Smooth muscle cell (in vitro differentiated cells): ENCODE measurements at regions not wholly inside any gene's neighbourhood (a gene's known extent, or its start where the extent isn't known, plus 50 kb on each side); places are given as distances from the start of the nearest gene placed in this dataset.

ENCODE experiments used
- DNase-seq: peaks from one replicate; lab custom pipeline; 2025; ENCODE audit not compliant: unreplicated experiment; lab: John Stamatoyannopoulos, UW
- H2AFZ ChIP-seq: fragments of 200-600 bp; sonication (generic); 2 replicates; pipeline ENCODE4 v1.6.0; 2016; ENCODE audit warnings: antibody characterized with exemption, low read depth, mild to moderate bottlenecking
- H3F3A ChIP-seq: fragments of 200-600 bp; sonication (generic); 2 replicates; pipeline ENCODE4 v1.6.0; 2017; ENCODE audit warnings: antibody characterized with exemption, low read depth
- H3K27ac ChIP-seq: fragments of 200-600 bp; sonication (generic); 2 replicates; pipeline ENCODE4 v1.5.1; 2016; ENCODE audit warnings: low read depth, mild to moderate bottlenecking
- H3K27me3 ChIP-seq: fragments of 200-600 bp; sonication (generic); 2 replicates; pipeline ENCODE4 v1.6.1; 2016; ENCODE audit warnings: low read depth, mild to moderate bottlenecking
- H3K36me3 ChIP-seq: fragments of 200-600 bp; sonication (generic); 2 replicates; pipeline ENCODE4 v1.5.1; 2016; ENCODE audit warnings: low read depth
- H3K4me1 ChIP-seq: fragments of 200-600 bp; sonication (generic); 2 replicates; pipeline ENCODE4 v1.5.1; 2016; ENCODE audit warnings: low read depth
- H3K4me2 ChIP-seq: fragments of 200-600 bp; sonication (generic); 2 replicates; pipeline ENCODE4 v1.6.0; 2016; ENCODE audit warnings: mild to moderate bottlenecking
- H3K4me3 ChIP-seq: fragments of 200-600 bp; sonication (generic); 2 replicates; pipeline ENCODE4 v1.5.1; 2016; ENCODE audit warnings: mild to moderate bottlenecking
- H3K79me2 ChIP-seq: fragments of 200-600 bp; sonication (generic); 2 replicates; pipeline ENCODE4 v1.6.0; 2016; ENCODE audit warnings: low read depth, mild to moderate bottlenecking
- H3K9ac ChIP-seq: fragments of 200-600 bp; sonication (generic); 2 replicates; pipeline ENCODE4 v1.6.0; 2016; ENCODE audit warnings: low read depth
- H3K9me3 ChIP-seq: fragments of 200-600 bp; sonication (generic); replicated peaks from 2 replicates; pipeline ENCODE4 v1.5.1; 2016; ENCODE audit warnings: low read depth
- H4K20me1 ChIP-seq: fragments of 200-600 bp; sonication (generic); 2 replicates; pipeline ENCODE4 v1.6.0; 2016; ENCODE audit warnings: low read depth
- WGBS: methylation state at CpG from one replicate; pipeline ENCODE4 v1.1.7; 2016; ENCODE audit warnings: low lambda C conversion rate; 5-methylcytosine and 5-hydroxymethylcytosine counted together
- TF ChIP-seq, protein P1 (sequence below): fragments of 200-600 bp; sonication (generic); IDR thresholded peaks from 2 replicates; pipeline ENCODE4 v1.5.1; 2017; ENCODE audit warnings: borderline replicate concordance, mild to moderate bottlenecking, antibody characterized with exemption; ENCODE audit not compliant: insufficient read depth, poor library complexity, severe bottlenecking

DNA sequence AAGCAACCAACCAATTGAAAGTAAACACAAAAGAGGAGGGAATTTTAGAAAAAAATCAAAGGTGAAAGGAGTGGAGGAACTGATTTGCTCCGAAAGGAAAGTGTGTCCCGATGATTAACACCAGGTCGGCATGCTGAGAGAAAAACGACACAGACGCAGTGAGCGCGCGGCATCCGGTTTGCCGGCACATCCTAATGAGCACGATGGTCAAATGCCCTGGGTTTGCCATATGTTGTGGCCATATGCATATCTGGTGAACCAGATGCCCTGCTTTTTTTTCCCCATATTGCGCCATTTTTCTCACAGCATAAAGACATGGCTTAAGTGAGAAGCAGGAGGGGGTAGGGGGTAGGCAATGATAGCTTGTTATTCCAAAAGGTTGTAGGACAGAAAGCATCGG is 626.7 kb downstream of the BCL11A start:
- Histone ChIP-seq H3F3A (no peaks in the 10 kb centered on the region), H3K27ac (no peak overlapping the region), H4K20me1 (no peaks in the 10 kb centered on the region), H3K4me3 (no peak overlapping the region), H3K36me3 (no peaks in the 10 kb centered on the region), H3K27me3 (peaks cover 7% of the 10 kb centered on the region), H3K9me3 (no peaks in the 10 kb centered on the region), H3K4me2 (no peak overlapping the region), H3K79me2 (no peaks in the 10 kb centered on the region), H3K4me1 (no peaks in the 10 kb centered on the region), H3K9ac (no peak overlapping the region), H2AFZ (no peak overlapping the region)
- WGBS, result 97% methylated on average over 13 of the region's 13 CpGs
- TF ChIP-seq, protein P1, sequence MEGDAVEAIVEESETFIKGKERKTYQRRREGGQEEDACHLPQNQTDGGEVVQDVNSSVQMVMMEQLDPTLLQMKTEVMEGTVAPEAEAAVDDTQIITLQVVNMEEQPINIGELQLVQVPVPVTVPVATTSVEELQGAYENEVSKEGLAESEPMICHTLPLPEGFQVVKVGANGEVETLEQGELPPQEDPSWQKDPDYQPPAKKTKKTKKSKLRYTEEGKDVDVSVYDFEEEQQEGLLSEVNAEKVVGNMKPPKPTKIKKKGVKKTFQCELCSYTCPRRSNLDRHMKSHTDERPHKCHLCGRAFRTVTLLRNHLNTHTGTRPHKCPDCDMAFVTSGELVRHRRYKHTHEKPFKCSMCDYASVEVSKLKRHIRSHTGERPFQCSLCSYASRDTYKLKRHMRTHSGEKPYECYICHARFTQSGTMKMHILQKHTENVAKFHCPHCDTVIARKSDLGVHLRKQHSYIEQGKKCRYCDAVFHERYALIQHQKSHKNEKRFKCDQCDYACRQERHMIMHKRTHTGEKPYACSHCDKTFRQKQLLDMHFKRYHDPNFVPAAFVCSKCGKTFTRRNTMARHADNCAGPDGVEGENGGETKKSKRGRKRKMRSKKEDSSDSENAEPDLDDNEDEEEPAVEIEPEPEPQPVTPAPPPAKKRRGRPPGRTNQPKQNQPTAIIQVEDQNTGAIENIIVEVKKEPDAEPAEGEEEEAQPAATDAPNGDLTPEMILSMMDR, result no peak
- DNase-seq, result no peak

DNA sequence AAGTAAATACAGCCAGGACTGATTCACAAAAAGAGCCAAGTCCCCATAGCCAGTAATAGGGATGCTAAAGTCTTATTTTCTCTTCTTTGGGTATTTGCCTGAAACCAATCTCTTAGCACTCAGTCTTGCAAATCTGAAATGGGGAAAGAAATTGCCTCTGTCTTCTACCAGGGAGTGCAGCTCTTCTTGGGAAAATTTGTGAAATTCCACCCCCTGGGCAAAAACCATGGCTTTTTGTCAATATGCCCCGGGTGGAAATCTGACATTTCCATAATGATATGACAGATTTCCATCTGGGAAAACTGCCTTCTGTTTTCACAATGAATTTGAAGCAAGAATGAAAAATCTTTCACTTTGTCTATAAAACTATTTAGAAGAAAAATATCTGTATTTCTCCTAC is 628.1 kb downstream of the BCL11A start:
- Histone ChIP-seq H3K36me3 (no peaks in the 10 kb centered on the region), H3K9ac (no peak overlapping the region), H2AFZ (no peak overlapping the region), H3K27ac (no peak overlapping the region), H3K9me3 (no peaks in the 10 kb centered on the region), H3K4me3 (no peak overlapping the region), H4K20me1 (no peaks in the 10 kb centered on the region), H3K4me2 (no peak overlapping the region), H3F3A (no peaks in the 10 kb centered on the region), H3K79me2 (no peaks in the 10 kb centered on the region), H3K27me3 (peaks cover 7% of the 10 kb centered on the region), H3K4me1 (no peaks in the 10 kb centered on the region)
- WGBS, result 83% methylated on average over 1 of the region's 1 CpG
- DNase-seq, result no peak
- TF ChIP-seq, protein P1, result no peak

DNA sequence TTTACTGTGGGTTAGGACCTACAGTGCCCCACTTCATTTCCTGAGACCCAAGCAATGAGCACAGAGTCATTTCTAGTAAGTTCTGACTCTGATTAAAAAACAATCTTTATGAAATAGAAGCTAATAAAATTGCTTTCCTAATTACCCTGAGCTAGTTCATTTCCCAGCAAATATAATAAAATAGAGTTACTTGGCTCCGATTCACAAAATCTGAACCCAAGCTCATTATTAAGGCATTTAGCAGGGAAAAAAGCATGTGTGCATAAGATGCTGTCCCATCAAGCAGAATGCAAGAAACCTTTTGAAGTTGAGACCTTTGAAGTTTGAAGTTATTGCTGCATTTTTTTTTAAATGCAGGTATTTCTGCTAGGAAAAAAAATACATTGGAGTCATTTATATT is 629.1 kb downstream of the BCL11A start:
- no peak for DNase-seq
- Histone ChIP-seq H3K4me1 (no peaks in the 10 kb centered on the region), H3K4me3 (no peak overlapping the region), H3K36me3 (no peaks in the 10 kb centered on the region), H3K27ac (no peak overlapping the region), H3K27me3 (peaks cover 7% of the 10 kb centered on the region), H4K20me1 (no peaks in the 10 kb centered on the region), H2AFZ (no peak overlapping the region), H3K9me3 (no peaks in the 10 kb centered on the region), H3K79me2 (no peaks in the 10 kb centered on the region), H3K9ac (no peak overlapping the region), H3F3A (no peaks in the 10 kb centered on the region), H3K4me2 (no peak overlapping the region)
- TF ChIP-seq, protein P1, result no peak
- 84% methylated on average over 1 of the region's 1 CpG for WGBS

DNA sequence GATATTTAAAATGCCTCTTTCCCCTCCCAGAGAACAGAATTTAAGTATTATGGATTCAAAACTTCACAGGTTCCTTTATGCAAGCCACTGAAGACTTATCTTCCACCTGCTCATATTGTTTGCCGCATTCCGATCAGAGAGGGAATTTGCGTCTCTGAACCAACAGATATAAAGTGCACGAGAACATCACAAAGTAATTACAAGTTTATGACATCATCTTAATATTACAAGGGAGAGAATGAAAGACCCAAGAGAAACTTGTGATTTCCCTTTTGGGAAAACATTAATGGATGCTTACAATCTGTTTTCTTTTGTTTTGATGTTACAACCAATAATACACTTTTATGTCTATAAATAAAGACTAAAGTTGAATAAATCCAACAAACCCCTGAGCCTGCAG is 631.0 kb downstream of the BCL11A start:
- DNase-seq, result no peak
- Histone ChIP-seq H2AFZ (no peak overlapping the region), H3K9me3 (no peaks in the 10 kb centered on the region), H3K27me3 (peaks cover 7% of the 10 kb centered on the region), H3F3A (no peaks in the 10 kb centered on the region), H3K9ac (no peak overlapping the region), H3K4me1 (no peaks in the 10 kb centered on the region), H3K27ac (no peak overlapping the region), H3K4me2 (no peak overlapping the region), H3K79me2 (no peaks in the 10 kb centered on the region), H3K4me3 (no peak overlapping the region), H3K36me3 (no peaks in the 10 kb centered on the region), H4K20me1 (no peaks in the 10 kb centered on the region)
- TF ChIP-seq, protein P1, result no peak
- WGBS, result 94% methylated on average over 4 of the region's 4 CpGs
